ENCODE measurements at regions not wholly inside any gene's neighbourhood (a gene's known extent, or its start where the extent isn't known, plus 50 kb on each side); places are given as distances from the start of the nearest gene placed in this dataset.
A peak's percentile ranks its signal among the peaks of the same experiment; 100 is the strongest.
"Not testable (repeated sequence)": the region's sequence is repeated elsewhere in the genome, so short reads cannot be mapped to it uniquely, and the experiment has no call there.

DNA sequence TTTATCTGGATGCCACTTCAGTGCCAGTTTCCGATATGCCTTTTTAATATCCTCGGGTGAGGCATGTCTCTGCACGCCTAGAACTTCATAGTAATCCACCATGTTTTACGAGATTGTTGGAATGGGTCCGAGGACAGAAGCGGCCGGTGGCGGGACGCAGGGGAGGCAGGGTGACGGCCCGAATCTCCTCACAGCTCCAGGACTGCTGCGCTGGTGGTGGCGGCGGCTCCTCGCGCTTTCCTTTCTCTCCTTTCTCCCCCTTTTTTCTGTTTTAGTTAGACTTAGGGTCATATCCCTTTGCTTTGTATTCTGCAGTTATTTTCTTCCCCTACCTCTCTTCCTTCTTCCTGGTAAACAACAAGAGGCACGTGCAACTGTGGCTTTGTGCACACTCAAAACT lies 645.8 kb downstream of the ETS1 start:
- not testable (repeated sequence) for H3K27ac ChIP-seq; DNase-seq (ENCODE audit: low read depth, low spot score)

DNA sequence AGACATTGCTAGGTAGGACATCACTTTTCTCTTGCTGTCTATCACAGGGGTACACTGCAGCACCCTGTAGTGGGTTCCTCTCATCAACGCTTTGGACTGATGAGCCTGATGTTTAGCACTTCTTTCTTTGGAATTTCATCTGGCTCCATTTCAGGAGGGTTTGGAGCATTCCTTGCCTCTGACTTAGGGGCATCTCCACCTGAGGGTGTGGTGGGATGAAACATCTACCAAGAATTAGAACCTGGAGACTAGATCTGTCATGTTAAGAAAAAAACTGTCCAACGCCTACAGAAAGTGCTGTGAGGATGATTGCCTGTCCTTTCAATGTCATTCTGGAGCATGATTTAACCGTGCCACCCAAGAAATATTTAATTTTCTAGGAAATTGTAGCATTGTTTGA lies 648.4 kb downstream of the ETS1 start:
- peak; percentile 22 for DNase-seq (ENCODE audit: low read depth, low spot score)
- peak overlapping the region; percentile 65 for H3K27ac ChIP-seq

DNA sequence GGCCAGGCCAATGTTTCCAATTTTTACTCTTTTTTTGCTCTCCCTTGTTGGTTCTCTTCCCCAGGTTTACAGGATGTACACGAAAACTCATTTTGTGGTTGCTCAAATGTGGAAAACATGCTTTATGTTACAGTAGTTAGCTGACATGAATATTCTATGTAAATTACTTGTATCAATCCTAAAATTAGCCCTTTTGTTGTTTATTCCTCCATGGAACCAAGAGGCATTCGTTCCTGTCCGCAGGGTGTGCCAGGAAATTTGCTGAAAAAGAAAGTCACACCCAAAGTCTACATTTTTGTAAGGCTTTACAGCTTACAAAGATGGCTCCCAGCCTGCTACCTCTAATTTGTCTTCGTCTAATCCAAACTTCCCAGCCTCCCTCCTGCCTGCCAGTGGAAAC lies 652.3 kb downstream of the ETS1 start:
- no peak for DNase-seq (ENCODE audit: low read depth, low spot score)
- H3K27ac ChIP-seq: no peak overlapping the region

DNA sequence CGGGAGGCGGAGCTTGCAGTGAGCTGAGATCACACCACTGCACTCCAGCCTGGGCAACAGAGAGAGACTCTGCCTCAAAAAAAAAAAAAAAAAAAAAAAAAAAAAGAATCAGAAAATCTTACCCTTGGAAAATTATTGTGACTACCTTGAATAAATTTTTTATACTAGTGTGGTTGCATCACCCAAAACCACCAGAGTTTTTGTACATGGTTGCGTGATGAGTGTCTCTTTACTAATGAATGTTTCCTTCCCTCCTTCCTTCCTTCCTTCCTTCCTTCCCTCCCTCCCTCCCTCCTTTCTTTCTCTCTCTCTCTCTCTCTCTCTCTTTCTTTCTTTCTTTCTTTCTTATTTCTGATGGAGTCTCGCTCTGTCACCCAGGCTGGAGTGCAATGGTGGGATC lies 653.4 kb downstream of the ETS1 start:
- not testable (repeated sequence) for DNase-seq (ENCODE audit: low read depth, low spot score); H3K27ac ChIP-seq

GRCh38 chr11:127931803-127932202 lies 655.6 kb downstream of the ETS1 start:
- DNase-seq (ENCODE audit: low read depth, low spot score): no peak
- H3K27ac ChIP-seq: no peak overlapping the region

GRCh38 chr11:127926721-127927120 lies 660.6 kb downstream of the ETS1 start:
- no peak overlapping the region for H3K27ac ChIP-seq
- no peak for DNase-seq (ENCODE audit: low read depth, low spot score)

DNA sequence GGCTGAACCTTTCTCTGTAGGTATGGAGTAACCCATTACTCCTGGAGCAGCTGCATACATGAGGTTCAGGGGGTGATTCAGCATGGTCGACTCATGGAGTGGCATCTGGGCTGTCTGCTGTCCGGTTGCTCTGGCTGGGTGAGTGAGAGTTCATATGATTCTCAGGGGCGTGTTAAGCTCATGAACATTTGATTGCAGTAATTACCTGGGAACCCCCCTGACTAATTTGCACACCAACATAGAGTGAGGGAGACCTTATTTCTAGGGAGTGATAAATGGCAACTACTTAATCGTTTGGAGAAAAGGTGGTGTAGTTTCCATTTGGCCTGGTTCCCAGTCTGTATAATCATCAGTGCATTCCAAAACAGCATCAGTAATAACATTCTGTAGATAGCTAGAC lies 661.9 kb downstream of the ETS1 start:
- DNase-seq (ENCODE audit: low read depth, low spot score): peak; percentile 89
- H3K27ac ChIP-seq: peak overlapping the region; percentile 43

DNA sequence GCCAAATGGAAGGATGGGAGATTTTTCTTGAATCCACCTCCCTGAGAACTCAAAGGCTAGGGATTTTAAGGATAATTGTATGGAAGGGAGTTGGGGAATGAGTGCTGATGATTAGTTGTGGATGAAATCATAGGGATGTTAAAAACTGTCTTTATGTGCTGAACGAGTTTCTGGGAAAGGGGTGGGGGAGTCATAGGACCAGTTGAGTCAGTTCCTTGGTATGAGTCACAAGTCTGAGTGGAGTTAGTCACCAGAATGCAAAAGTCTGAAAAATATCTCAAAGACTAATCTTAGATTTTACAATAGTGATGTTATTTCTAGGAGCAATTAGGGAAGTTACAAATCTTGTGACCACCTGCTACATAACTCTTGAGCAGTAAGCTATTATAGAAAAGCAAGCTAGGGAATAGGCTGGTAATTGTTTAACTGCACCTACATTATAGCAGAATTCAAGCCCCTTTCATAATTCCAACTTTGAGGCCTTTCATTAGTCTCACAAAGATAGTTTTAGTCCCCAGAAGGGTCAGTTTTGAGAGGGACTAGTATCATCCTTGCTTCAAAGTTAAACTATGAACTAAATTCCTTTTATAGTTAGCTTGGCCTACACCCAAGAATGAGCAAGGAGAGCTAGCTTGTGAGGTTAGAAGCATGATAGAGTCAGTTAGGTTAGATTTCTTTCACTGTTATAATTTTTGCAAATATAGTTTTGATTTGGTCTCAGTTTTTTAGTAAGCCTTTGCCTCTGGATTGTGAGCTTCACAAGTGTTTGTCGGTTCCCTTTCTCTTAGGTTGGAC lies 668.0 kb downstream of the ETS1 start:
- peak; percentile 85 for DNase-seq (ENCODE audit: low read depth, low spot score)
- peak overlapping the region; percentile 90 for H3K27ac ChIP-seq

- DNase-seq (ENCODE audit: low read depth, low spot score): no peak
- H3K27ac ChIP-seq: no peak overlapping the region
Observed at GRCh38 chr11:127902382-127902781, 685.0 kb downstream of the ETS1 start.

- no peak for DNase-seq (ENCODE audit: low read depth, low spot score)
- no peak overlapping the region for H3K27ac ChIP-seq
Observed at GRCh38 chr11:127898422-127899365, 688.7 kb downstream of the ETS1 start.

GRCh38 chr11:127895776-127896175 lies 691.6 kb downstream of the ETS1 start:
- no peak overlapping the region for H3K27ac ChIP-seq

DNA sequence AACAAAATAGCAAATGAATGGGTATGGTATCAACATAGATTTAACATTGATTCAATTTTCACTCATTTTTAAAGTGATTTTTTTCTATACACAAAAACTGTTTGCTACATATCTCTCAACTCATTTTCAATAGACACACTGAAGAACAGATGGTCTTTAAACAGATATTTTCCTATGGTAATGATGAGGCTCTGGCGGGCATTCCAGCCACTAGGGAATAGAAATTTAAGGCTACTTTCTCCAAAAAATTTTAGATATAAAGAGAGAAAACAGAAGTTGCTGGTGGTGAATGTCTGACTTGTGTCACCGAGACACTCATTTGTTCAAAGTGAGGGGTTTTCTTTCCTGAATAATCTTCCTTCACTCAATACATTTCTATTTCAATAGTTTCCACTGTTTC lies 693.0 kb downstream of the ETS1 start:
- no peak for DNase-seq (ENCODE audit: low read depth, low spot score)
- H3K27ac ChIP-seq: no peak overlapping the region

More at GRCh38 chr11:127895776-127896175, 691.6 kb downstream of the ETS1 start:
- DNase-seq (ENCODE audit: low read depth, low spot score): no peak

- no peak overlapping the region for H3K27ac ChIP-seq
- DNase-seq (ENCODE audit: low read depth, low spot score): no peak
Observed at GRCh38 chr11:127890030-127890615, 697.2 kb downstream of the ETS1 start.

- DNase-seq (ENCODE audit: low read depth, low spot score): no peak
- H3K27ac ChIP-seq: no peak overlapping the region
Observed at GRCh38 chr11:127888386-127888785, 699.0 kb downstream of the ETS1 start.

DNA sequence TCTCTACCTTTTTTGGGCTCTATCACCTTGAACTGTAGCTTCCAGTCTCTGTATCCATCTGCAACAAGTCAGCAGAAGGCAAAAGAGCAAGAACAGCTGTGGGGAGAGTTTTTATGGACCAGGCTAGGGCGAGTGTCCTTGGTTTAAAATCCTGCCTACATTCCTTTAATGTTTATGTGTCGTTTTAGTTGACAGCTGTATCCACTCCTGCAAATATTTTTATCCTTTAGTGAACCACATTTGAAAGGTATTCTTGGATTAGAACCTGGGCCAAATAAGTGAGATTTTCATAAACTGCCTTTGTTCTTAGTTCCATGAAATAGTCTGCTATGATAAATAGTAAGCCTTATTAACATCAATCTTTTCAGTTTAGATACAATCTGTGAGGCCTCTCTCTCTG lies 712.2 kb downstream of the ETS1 start:
- DNase-seq (ENCODE audit: low read depth, low spot score): no peak
- no peak overlapping the region for H3K27ac ChIP-seq

DNA sequence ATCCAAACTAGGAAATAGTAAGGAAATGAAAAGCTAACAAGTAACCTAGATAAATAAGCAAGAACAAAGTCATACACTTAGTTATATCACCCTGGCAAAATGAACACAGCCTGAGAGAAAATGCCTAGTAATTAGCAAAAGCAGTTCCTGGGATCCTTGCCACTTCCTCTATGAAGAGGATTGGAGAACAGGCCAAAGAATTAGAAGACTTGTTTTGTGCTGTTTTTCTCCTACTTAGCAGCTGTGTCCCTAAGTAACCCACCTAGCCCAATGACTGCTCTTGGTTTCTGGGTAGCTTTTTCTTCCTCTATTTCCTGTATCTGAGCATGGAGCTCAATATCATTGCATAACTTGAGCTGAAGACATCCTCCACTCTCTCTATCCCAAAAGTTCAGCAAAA lies 713.9 kb downstream of the ETS1 start:
- no peak for DNase-seq (ENCODE audit: low read depth, low spot score)

DNA sequence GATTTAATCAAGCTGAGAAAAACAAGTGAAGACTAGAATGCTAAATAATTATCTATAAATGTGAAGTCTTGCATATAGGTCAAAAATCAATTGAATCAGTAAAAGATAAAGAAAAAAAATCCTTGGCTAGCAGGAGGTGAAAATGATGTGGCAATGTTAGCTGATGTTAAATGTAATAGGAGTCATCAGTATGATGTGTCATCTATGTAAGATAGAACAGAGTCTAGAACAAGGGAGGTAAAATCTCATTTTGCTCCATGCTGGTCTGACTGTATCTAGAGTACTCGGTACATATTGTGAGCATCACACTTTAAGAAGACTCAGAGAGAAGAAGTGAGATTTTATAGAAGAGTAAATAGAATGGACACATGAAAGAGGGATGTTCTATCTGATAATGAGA lies 721.2 kb downstream of the ETS1 start:
- no peak overlapping the region for H3K27ac ChIP-seq
- DNase-seq (ENCODE audit: low read depth, low spot score): no peak

More for the DNA sequence above, 713.9 kb downstream of the ETS1 start:
- H3K27ac ChIP-seq: no peak overlapping the region

- DNase-seq (ENCODE audit: low read depth, low spot score): no peak
Observed at GRCh38 chr11:127864861-127865260, 722.5 kb downstream of the ETS1 start.

GRCh38 chr11:127862406-127862805 lies 725.0 kb downstream of the ETS1 start:
- DNase-seq (ENCODE audit: low read depth, low spot score): peak; percentile 10
- H3K27ac ChIP-seq: no peak overlapping the region

More at GRCh38 chr11:127864861-127865260, 722.5 kb downstream of the ETS1 start:
- H3K27ac ChIP-seq: no peak overlapping the region

- H3K27ac ChIP-seq: peak overlapping the region; percentile 51
- DNase-seq (ENCODE audit: low read depth, low spot score): peak; percentile 40
Observed at GRCh38 chr11:127859941-127860354, 727.4 kb downstream of the ETS1 start.

DNA sequence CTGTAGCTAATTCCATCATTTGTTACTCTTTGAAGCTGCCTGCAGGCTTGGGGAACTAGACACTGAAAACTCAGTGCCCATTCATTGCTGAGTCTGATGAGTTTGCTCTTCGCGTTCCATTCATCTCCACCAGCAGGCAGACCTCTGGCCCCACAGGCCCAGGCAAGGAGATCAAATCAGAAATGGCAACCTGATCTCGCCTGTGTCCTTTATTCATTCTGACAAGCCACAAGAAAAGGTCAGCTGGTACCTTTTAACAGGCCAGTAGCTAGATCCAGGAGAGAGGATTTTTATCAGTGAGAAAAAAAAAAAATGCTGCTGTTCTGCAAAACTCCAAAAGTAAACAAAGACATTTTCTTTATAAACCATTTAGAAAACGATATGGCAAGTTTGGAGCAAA lies 742.5 kb downstream of the ETS1 start:
- no peak for DNase-seq (ENCODE audit: low read depth, low spot score)
- H3K27ac ChIP-seq: no peak overlapping the region

Measured in epithelial cell of prostate (primary cell).